WTC11 (cell line): ENCODE measurements at regions not wholly inside any gene's neighbourhood (a gene's known extent, or its start where the extent isn't known, plus 50 kb on each side); places are given as distances from the start of the nearest gene placed in this dataset.

Experiments used
- ATAC-seq: fragments of 200-7000 bp; cut with Tn5 transposase; 2 replicates; pipeline ENCODE4 v1.10.0; 2021; ENCODE audit warnings: mild to moderate bottlenecking, moderate library complexity
- CTCF ChIA-PET: fragments of 300-600 bp; sonication (Branson Sonifier 250); formaldehyde crosslinking; loops from one replicate; lab custom pipeline; 2021; ENCODE audit warnings: antibody characterized with exemption; lab: Charles Lee
- POLR2A ChIA-PET: fragments of 350-600 bp; sonication (Branson Sonifier 250); formaldehyde crosslinking; loops from one replicate; lab custom pipeline; 2021; ENCODE audit warnings: antibody characterized with exemption; lab: Charles Lee
- DNase-seq: peaks from one replicate; pipeline ENCODE4 v3.0.0; 2021; ENCODE audit warnings: low spot score
- H3K27ac Mint-ChIP-seq: 2 replicates; pipeline ENCODE4 v1.8.0; 2021; ENCODE audit warnings: mixed read lengths
- H3K27me3 Mint-ChIP-seq: 2 replicates; pipeline ENCODE4 v1.8.0; 2021; ENCODE audit warnings: low read depth, mild to moderate bottlenecking, moderate library complexity, mixed read lengths
- H3K36me3 Mint-ChIP-seq: 2 replicates; pipeline ENCODE4 v1.8.0; 2021; ENCODE audit warnings: mixed read lengths
- H3K4me1 Mint-ChIP-seq: 2 replicates; pipeline ENCODE4 v1.8.0; 2022; ENCODE audit warnings: mixed read lengths
- H3K4me3 Mint-ChIP-seq: 2 replicates; pipeline ENCODE4 v1.8.0; 2021; ENCODE audit warnings: mild to moderate bottlenecking, moderate library complexity, mixed read lengths
- H3K9me3 Mint-ChIP-seq: 2 replicates; pipeline ENCODE4 v1.8.0; 2021; ENCODE audit warnings: mixed read lengths
- CREM ChIP-seq: sonication (generic); formaldehyde crosslinking; IDR thresholded peaks from 2 replicates; pipeline ENCODE4 v1.8.1; 2022; ENCODE audit warnings: mild to moderate bottlenecking, missing genetic modification reagents, moderate library complexity
- NFYB ChIP-seq: sonication (generic); formaldehyde crosslinking; conservative IDR thresholded peaks from 2 replicates; pipeline ENCODE4 v1.8.0; 2022; ENCODE audit warnings: low read depth, missing genetic modification reagents
- NR3C1 ChIP-seq: sonication (generic); formaldehyde crosslinking; conservative IDR thresholded peaks from 2 replicates; pipeline ENCODE4 v1.8.1; 2023; ENCODE audit warnings: low read depth, mild to moderate bottlenecking, missing genetic modification reagents
- OVOL2 ChIP-seq: fragments of 250-450 bp; sonication (Bioruptor Pico); IDR thresholded peaks from 2 replicates; pipeline ENCODE4 v1.9.0; 2021; ENCODE audit warnings: mild to moderate bottlenecking, borderline replicate concordance
- SMAD4 ChIP-seq: sonication (generic); formaldehyde crosslinking; IDR thresholded peaks from 2 replicates; pipeline ENCODE4 v1.8.0; 2022; ENCODE audit warnings: mild to moderate bottlenecking, missing genetic modification reagents
- SOX15 ChIP-seq: fragments of 250-450 bp; sonication (Bioruptor Pico); IDR thresholded peaks from 2 replicates; pipeline ENCODE4 v1.9.0; 2021; ENCODE audit warnings: mild to moderate bottlenecking
- ZNF263 ChIP-seq: sonication (generic); formaldehyde crosslinking; IDR thresholded peaks from 2 replicates; pipeline ENCODE4 v1.8.1; 2022; ENCODE audit warnings: low read depth, mild to moderate bottlenecking, moderate library complexity, missing genetic modification reagents
- ZNF317 ChIP-seq: sonication (generic); formaldehyde crosslinking; IDR thresholded peaks from 2 replicates; pipeline ENCODE4 v1.8.1; 2023; ENCODE audit warnings: low read depth, mild to moderate bottlenecking, moderate library complexity, missing genetic modification reagents, borderline replicate concordance
- TF ChIP-seq, protein P1 (sequence below): sonication (generic); formaldehyde crosslinking; IDR thresholded peaks from 2 replicates; pipeline ENCODE4 v1.8.0; 2022; ENCODE audit warnings: missing genetic modification reagents
- TF ChIP-seq, protein P2 (sequence below): fragments of 250-450 bp; sonication (Bioruptor Pico); IDR thresholded peaks from 2 replicates; pipeline ENCODE4 v2.1.2; 2022; ENCODE audit warnings: mild to moderate bottlenecking, moderate library complexity
- TF ChIP-seq, protein P3 (sequence below): sonication (generic); formaldehyde crosslinking; IDR thresholded peaks from 2 replicates; pipeline ENCODE4 v1.8.1; 2023; ENCODE audit warnings: mild to moderate bottlenecking, moderate library complexity, missing genetic modification reagents
- TF ChIP-seq, protein P4 (sequence below): fragments of 250-450 bp; sonication (Bioruptor Pico); conservative IDR thresholded peaks from 2 replicates; pipeline ENCODE4 v1.9.0; 2021; ENCODE audit warnings: mild to moderate bottlenecking
- TF ChIP-seq, protein P5 (sequence below): sonication (generic); formaldehyde crosslinking; IDR thresholded peaks from 2 replicates; pipeline ENCODE4 v1.8.0; 2023; ENCODE audit warnings: missing genetic modification reagents

DNA sequence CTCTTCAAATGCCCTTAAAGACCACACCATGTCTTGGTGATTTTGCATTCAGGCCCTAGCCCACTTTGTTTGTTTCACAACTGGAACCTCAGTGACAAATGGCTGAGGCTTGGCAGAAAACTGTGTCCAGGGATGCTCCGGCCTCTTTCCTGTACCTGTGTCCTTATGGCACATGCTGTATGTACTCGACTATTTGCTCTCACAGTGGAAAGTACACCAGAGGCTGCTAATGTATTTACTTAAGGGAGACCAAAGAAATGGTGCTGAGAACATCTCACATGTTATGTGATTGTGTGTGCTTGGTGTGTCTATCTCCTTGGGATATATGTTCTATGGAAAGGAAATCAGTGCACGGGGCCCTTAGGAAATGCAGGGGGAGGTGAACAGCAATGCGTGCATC lies 263.3 kb downstream of the GADD45G start (continued):
- TF ChIP-seq, protein P1, sequence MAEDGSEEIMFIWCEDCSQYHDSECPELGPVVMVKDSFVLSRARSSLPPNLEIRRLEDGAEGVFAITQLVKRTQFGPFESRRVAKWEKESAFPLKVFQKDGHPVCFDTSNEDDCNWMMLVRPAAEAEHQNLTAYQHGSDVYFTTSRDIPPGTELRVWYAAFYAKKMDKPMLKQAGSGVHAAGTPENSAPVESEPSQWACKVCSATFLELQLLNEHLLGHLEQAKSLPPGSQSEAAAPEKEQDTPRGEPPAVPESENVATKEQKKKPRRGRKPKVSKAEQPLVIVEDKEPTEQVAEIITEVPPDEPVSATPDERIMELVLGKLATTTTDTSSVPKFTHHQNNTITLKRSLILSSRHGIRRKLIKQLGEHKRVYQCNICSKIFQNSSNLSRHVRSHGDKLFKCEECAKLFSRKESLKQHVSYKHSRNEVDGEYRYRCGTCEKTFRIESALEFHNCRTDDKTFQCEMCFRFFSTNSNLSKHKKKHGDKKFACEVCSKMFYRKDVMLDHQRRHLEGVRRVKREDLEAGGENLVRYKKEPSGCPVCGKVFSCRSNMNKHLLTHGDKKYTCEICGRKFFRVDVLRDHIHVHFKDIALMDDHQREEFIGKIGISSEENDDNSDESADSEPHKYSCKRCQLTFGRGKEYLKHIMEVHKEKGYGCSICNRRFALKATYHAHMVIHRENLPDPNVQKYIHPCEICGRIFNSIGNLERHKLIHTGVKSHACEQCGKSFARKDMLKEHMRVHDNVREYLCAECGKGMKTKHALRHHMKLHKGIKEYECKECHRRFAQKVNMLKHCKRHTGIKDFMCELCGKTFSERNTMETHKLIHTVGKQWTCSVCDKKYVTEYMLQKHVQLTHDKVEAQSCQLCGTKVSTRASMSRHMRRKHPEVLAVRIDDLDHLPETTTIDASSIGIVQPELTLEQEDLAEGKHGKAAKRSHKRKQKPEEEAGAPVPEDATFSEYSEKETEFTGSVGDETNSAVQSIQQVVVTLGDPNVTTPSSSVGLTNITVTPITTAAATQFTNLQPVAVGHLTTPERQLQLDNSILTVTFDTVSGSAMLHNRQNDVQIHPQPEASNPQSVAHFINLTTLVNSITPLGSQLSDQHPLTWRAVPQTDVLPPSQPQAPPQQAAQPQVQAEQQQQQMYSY: no peak
- TF ChIP-seq ZNF263 (CRISPR knock-in tag) (no peak), ZNF317 (CRISPR knock-in tag) (no peak)
- TF ChIP-seq, all 79 proteins: peak for 0

DNA sequence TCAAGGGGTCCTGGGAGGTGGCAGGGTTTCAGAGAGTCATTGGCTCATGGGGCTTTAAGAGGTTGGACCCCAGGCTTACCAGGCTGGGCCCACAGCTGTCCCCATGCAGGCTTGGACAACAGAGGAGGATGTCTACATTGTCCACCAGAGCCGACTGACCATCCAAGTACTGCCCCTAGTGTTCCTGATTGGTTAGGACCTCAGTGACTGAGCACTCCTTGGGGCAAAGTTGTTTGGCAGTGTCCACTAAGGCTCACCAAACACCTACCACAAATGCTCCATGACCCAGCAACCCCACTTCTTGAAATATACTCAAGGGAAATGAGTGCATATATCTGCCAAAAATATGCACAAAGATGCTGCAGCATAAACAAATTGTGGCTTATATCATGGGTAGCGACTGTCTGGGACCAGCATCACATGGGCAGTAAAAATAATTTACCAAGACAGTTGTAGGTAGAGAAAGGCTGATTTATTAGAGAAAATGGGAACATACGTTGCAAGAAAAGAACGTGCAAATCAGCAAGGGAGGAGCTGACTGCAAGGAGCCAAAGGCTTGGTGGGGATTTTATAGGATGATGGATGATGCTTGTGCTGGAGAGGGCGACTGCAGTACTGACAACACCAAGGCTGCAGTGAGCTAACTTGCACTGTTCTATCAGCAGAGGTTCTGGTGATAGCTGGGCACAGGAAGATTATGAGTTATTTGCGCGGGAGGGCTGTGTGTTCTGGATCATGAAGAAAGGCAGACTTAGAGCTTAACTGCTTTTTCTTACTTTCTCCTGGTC lies 265.2 kb downstream of the GADD45G start:
- POLR2A ChIA-PET: no interaction called here
- no peaks in the 10 kb centered on the region for H3K27me3 Mint-ChIP-seq
- CTCF ChIA-PET: interaction anchor here (1.3 kb wide), 1 partner anchor 272 kb away, joined by 5 read pairs; no protein-coding TSS in a partner anchor
- H3K4me1 Mint-ChIP-seq: no peaks in the 10 kb centered on the region
- TF ChIP-seq, protein P2, sequence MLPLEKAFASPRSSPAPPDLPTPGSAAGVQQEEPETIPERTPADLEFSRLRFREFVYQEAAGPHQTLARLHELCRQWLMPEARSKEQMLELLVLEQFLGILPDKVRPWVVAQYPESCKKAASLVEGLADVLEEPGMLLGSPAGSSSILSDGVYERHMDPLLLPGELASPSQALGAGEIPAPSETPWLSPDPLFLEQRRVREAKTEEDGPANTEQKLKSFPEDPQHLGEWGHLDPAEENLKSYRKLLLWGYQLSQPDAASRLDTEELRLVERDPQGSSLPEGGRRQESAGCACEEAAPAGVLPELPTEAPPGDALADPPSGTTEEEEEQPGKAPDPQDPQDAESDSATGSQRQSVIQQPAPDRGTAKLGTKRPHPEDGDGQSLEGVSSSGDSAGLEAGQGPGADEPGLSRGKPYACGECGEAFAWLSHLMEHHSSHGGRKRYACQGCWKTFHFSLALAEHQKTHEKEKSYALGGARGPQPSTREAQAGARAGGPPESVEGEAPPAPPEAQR (CRISPR knock-in tag): no peak
- no peak for TF ChIP-seq NFYB
- TF ChIP-seq, protein P3, sequence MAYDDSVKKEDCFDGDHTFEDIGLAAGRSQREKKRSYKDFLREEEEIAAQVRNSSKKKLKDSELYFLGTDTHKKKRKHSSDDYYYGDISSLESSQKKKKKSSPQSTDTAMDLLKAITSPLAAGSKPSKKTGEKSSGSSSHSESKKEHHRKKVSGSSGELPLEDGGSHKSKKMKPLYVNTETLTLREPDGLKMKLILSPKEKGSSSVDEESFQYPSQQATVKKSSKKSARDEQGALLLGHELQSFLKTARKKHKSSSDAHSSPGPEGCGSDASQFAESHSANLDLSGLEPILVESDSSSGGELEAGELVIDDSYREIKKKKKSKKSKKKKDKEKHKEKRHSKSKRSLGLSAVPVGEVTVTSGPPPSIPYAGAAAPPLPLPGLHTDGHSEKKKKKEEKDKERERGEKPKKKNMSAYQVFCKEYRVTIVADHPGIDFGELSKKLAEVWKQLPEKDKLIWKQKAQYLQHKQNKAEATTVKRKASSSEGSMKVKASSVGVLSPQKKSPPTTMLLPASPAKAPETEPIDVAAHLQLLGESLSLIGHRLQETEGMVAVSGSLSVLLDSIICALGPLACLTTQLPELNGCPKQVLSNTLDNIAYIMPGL (CRISPR knock-in tag): no peak
- no peak for TF ChIP-seq OVOL2 (CRISPR knock-in tag)
- TF ChIP-seq, protein P4, sequence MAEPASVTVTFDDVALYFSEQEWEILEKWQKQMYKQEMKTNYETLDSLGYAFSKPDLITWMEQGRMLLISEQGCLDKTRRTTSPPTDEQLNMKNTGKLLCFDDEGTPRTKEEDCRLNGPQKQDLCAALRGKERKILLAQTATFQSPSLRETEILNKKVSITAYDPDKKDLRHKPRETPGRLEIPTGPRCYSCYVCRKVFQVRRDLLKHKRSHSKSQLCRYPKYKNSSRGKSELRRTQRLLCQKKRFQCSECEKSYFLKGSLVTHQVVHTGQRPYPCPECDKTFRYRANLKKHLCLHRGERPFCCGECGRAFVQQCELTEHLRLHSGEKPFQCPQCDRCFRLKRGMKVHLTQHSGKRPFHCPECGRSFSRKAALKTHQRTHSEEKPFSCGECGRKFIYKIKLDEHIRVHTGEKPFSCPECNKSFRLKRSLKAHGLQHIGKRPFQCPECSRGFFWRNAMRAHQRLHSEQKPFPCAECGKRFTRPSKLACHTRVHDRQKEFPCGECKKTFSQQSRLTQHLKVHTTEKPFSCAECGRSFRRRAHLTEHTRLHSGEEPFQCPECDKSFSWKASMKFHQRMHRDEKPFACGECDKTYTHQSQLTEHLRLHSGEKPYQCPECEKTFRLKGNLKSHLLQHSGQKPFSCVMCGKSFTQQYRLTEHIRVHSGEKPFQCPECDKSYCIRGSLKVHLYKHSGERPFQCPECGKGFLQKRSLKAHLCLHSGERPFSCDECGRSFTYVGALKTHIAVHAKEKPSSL (CRISPR knock-in tag): no peak
- TF ChIP-seq SOX15: no peak
- TF ChIP-seq CREM (CRISPR knock-in tag): no peak
- no peak for TF ChIP-seq NR3C1
- TF ChIP-seq, protein P5, sequence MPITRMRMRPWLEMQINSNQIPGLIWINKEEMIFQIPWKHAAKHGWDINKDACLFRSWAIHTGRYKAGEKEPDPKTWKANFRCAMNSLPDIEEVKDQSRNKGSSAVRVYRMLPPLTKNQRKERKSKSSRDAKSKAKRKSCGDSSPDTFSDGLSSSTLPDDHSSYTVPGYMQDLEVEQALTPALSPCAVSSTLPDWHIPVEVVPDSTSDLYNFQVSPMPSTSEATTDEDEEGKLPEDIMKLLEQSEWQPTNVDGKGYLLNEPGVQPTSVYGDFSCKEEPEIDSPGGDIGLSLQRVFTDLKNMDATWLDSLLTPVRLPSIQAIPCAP (CRISPR knock-in tag): no peak
- no peak for TF ChIP-seq SMAD4 (CRISPR knock-in tag)
- TF ChIP-seq, all 79 proteins: peak for 0
- ATAC-seq (no peak), DNase-seq (no peak)
- Mint-ChIP-seq H3K27ac (no peak overlapping the region), H3K4me3 (no peak overlapping the region), H3K36me3 (no peaks in the 10 kb centered on the region), H3K9me3 (no peaks in the 10 kb centered on the region)
